ENCODE measurements at regions not wholly inside any gene's neighbourhood (a gene's known extent, or its start where the extent isn't known, plus 50 kb on each side); places are given as distances from the start of the nearest gene placed in this dataset.

GRCh38 chr16:86304868-86305267 lies 205.5 kb upstream of the FOXF1 start:
- peaks cover 65% of the 10 kb centered on the region for H3K27me3 ChIP-seq (replicated peaks; ENCODE audit: insufficient read depth, low read length)
- no peaks in the 10 kb centered on the region for H3K4me1 ChIP-seq (ENCODE audit: low read length)
- H3F3A ChIP-seq (ENCODE audit: insufficient read depth, low read length) = no peaks in the 10 kb centered on the region
- H3K9me2 ChIP-seq (replicated peaks; ENCODE audit: insufficient read depth, low read length) = no peaks in the 10 kb centered on the region
- no peak overlapping the region for H3K4me2 ChIP-seq (ENCODE audit: low read depth, low read length)
- no peak overlapping the region for H3K4me3 ChIP-seq (ENCODE audit: low read length)
- H2AFZ ChIP-seq (ENCODE audit: low read length) = no peak overlapping the region
- H3K79me2 ChIP-seq (ENCODE audit: low read length) = no peaks in the 10 kb centered on the region
- no peak for TF ChIP-seq EZH2 (optimal IDR thresholded peaks at IDR 0.05; ENCODE audit: low read depth, low read length)
- no peak for TF ChIP-seq CTCF (IDR thresholded peaks at IDR 0.05; ENCODE audit: low read length)
- no peak for TF ChIP-seq EZH2phosphoT487 (IDR thresholded peaks at IDR 0.05; ENCODE audit: low read length)
- H3K36me3 ChIP-seq (replicated peaks; ENCODE audit: insufficient read depth, low read length) = no peaks in the 10 kb centered on the region
- H3K9me3 ChIP-seq (replicated peaks; ENCODE audit: insufficient read depth, low read length) = no peaks in the 10 kb centered on the region
- H3K27ac ChIP-seq (ENCODE audit: low read length) = no peak overlapping the region
- DNase-seq = no peak
- no peak overlapping the region for H3K9ac ChIP-seq (ENCODE audit: low read length)
- no peaks in the 10 kb centered on the region for H4K20me1 ChIP-seq (ENCODE audit: insufficient read depth, low read length)

GRCh38 chr16:86305440-86305839 lies 204.9 kb upstream of the FOXF1 start:
- Histone ChIP-seq H3K4me1 (ENCODE audit: low read length) (no peaks in the 10 kb centered on the region), H2AFZ (ENCODE audit: low read length) (no peak overlapping the region), H3K36me3 (replicated peaks; ENCODE audit: insufficient read depth, low read length) (no peaks in the 10 kb centered on the region), H3K9me3 (replicated peaks; ENCODE audit: insufficient read depth, low read length) (no peaks in the 10 kb centered on the region), H3K4me2 (ENCODE audit: low read depth, low read length) (no peak overlapping the region), H3K4me3 (ENCODE audit: low read length) (no peak overlapping the region), H3K9ac (ENCODE audit: low read length) (no peak overlapping the region), H3K9me2 (replicated peaks; ENCODE audit: insufficient read depth, low read length) (no peaks in the 10 kb centered on the region), H3K27ac (ENCODE audit: low read length) (no peak overlapping the region), H3F3A (ENCODE audit: insufficient read depth, low read length) (no peaks in the 10 kb centered on the region), H4K20me1 (ENCODE audit: insufficient read depth, low read length) (no peaks in the 10 kb centered on the region), H3K79me2 (ENCODE audit: low read length) (no peaks in the 10 kb centered on the region), H3K27me3 (replicated peaks; ENCODE audit: insufficient read depth, low read length) (peaks cover 64% of the 10 kb centered on the region)
- no peak for DNase-seq
- no peak for TF ChIP-seq CTCF (IDR thresholded peaks at IDR 0.05; ENCODE audit: low read length)

- no peaks in the 10 kb centered on the region for H4K20me1 ChIP-seq (ENCODE audit: insufficient read depth, low read length)
- no peak overlapping the region for H2AFZ ChIP-seq (ENCODE audit: low read length)
- H3K9me2 ChIP-seq (replicated peaks; ENCODE audit: insufficient read depth, low read length) = no peaks in the 10 kb centered on the region
- H3K4me2 ChIP-seq (ENCODE audit: low read depth, low read length) = no peak overlapping the region
- H3K79me2 ChIP-seq (ENCODE audit: low read length) = no peaks in the 10 kb centered on the region
- no peak for DNase-seq
- no peaks in the 10 kb centered on the region for H3K36me3 ChIP-seq (replicated peaks; ENCODE audit: insufficient read depth, low read length)
- no peak overlapping the region for H3K27ac ChIP-seq (ENCODE audit: low read length)
- H3K27me3 ChIP-seq (replicated peaks; ENCODE audit: insufficient read depth, low read length) = peaks cover 66% of the 10 kb centered on the region
- no peak overlapping the region for H3K4me3 ChIP-seq (ENCODE audit: low read length)
- TF ChIP-seq CTCF (IDR thresholded peaks at IDR 0.05; ENCODE audit: low read length) (no peak), EZH2phosphoT487 (IDR thresholded peaks at IDR 0.05; ENCODE audit: low read length) (no peak), EZH2 (optimal IDR thresholded peaks at IDR 0.05; ENCODE audit: low read depth, low read length) (no peak)
- no peaks in the 10 kb centered on the region for H3K4me1 ChIP-seq (ENCODE audit: low read length)
- no peak overlapping the region for H3K9ac ChIP-seq (ENCODE audit: low read length)
- H3K9me3 ChIP-seq (replicated peaks; ENCODE audit: insufficient read depth, low read length) = no peaks in the 10 kb centered on the region
- H3F3A ChIP-seq (ENCODE audit: insufficient read depth, low read length) = no peaks in the 10 kb centered on the region
Measured at GRCh38 chr16:86306011-86306644, 204.2 kb upstream of the FOXF1 start.
